Cardiac fibroblast (primary cell): ENCODE measurements at regions not wholly inside any gene's neighbourhood (a gene's known extent, or its start where the extent isn't known, plus 50 kb on each side); places are given as distances from the start of the nearest gene placed in this dataset.

Source experiments
- DNase-seq, 2 donors: peaks; one replicate each; pipeline versions ENCODE4 v3.0.0 to v3.0.0-alpha.2; 2010; ENCODE audit warnings: low read depth in 2 of 2
- H3K4me3 ChIP-seq, 2 donors: replicated peaks in 1 of 2; 1 replicate in 1 of 2; 2 replicates in 1 of 2; pipeline ENCODE4 v1.5.1; 2011; ENCODE audit warnings: low read depth in 2 of 2, low read length in 2 of 2, mild to moderate bottlenecking in 2 of 2, moderate library complexity in 1 of 2
- TF ChIP-seq, protein P1 (sequence below): IDR thresholded peaks from one replicate; pipeline ENCODE4 v1.5.1; 2011; ENCODE audit warnings: low read depth, mild to moderate bottlenecking, low read length, inconsistent platforms

- DNase-seq = no peak
- TF ChIP-seq, protein P1, sequence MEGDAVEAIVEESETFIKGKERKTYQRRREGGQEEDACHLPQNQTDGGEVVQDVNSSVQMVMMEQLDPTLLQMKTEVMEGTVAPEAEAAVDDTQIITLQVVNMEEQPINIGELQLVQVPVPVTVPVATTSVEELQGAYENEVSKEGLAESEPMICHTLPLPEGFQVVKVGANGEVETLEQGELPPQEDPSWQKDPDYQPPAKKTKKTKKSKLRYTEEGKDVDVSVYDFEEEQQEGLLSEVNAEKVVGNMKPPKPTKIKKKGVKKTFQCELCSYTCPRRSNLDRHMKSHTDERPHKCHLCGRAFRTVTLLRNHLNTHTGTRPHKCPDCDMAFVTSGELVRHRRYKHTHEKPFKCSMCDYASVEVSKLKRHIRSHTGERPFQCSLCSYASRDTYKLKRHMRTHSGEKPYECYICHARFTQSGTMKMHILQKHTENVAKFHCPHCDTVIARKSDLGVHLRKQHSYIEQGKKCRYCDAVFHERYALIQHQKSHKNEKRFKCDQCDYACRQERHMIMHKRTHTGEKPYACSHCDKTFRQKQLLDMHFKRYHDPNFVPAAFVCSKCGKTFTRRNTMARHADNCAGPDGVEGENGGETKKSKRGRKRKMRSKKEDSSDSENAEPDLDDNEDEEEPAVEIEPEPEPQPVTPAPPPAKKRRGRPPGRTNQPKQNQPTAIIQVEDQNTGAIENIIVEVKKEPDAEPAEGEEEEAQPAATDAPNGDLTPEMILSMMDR = no peak
- H3K4me3 ChIP-seq = no peak overlapping the region
Observed at GRCh38 chr21:22456241-22456640, 1458.0 kb downstream of the NCAM2 start.

- TF ChIP-seq, protein P1 = no peak
- no peak for DNase-seq
- no peak overlapping the region for H3K4me3 ChIP-seq
Observed at GRCh38 chr21:22468893-22469292, 1470.7 kb downstream of the NCAM2 start.

- no peak for DNase-seq
- TF ChIP-seq, protein P1 = no peak
- no peak overlapping the region for H3K4me3 ChIP-seq
Observed at GRCh38 chr21:22474403-22474802, 1476.2 kb downstream of the NCAM2 start.

- H3K4me3 ChIP-seq = no peak overlapping the region
- no peak for DNase-seq
- TF ChIP-seq, protein P1 = no peak
Observed at GRCh38 chr21:22476214-22476613, 1478.0 kb downstream of the NCAM2 start.

DNA sequence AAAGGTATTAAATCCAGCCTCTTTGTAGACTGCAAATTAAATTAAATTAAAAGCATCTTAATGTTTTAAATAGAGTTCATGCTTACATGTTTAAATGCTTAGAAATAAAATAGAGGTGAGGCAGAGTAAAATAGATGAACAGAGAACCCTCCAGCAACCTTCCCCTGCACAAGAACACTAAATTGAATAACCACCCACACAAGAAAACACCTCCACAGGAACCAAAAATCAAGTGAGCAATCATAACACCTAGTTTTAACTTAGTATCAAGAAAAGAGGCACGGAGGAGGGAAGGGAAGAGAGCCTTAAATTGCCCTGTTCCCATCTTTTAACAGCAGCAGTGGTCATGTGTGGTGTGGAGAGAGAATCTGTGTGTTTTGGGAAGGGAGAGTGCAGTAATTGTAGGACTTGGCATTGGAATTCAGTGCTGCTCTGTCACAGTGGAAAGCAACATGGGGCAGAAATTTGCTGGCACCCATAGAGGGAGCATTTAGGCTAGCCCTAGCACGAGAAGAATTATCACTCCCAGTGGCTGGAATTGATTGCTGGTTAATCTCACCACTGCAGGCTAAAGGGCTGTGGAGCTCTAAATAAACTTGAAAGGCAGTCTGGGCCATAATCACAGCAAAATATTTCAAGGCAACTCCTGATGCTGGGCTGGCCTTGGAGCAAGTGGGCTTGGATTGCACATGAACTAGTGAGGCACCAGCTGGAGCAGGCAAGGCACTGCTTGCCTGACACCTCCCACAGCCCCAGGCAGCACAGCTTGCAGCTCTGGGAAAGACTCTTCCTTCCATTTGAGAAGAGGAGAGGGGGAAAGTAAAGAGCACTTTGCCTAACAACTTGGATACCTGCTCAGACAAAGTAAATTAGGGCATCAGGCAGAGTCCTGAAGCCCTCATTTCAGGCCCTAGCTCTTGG is 1478.8 kb downstream of the NCAM2 start:
- TF ChIP-seq, protein P1 = no peak
- H3K4me3 ChIP-seq = no peak overlapping the region
- no peak for DNase-seq

DNA sequence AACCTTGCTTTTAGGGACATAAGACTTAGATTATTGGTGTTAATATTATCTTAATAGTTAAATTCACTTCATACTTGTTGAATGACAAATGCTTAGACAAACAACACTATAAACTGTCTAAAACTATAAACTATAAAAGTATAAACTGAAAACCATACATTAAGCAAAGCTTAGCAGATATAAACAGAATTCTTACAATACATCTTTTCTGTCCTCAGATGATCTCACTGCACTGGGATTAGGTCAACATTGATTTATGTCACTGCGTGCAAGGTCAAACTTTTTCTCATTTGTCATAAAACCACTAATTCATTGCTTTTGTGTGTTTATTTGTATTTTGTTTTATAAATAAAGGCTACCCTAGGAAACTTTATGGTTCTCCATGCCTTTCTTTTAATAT is 1491.8 kb downstream of the NCAM2 start:
- no peak for DNase-seq

More for the DNA sequence above, 1491.8 kb downstream of the NCAM2 start:
- H3K4me3 ChIP-seq = no peak overlapping the region
- TF ChIP-seq, protein P1 = no peak
